Esophagus squamous epithelium (tissue), 5 donors: ENCODE measurements at regions not wholly inside any gene's neighbourhood (a gene's known extent, or its start where the extent isn't known, plus 50 kb on each side); places are given as distances from the start of the nearest gene placed in this dataset.

Experiments
- DNase-seq: peaks from one replicate; lab custom pipeline; 2025; lab: John Stamatoyannopoulos, UW
- H3K27ac ChIP-seq, 4 donors: fragments of 200-600 bp; sonication (generic); one replicate each; pipeline ENCODE4 v1.5.1; 2016 to 2019; ENCODE audit warnings: mild to moderate bottlenecking in 1 of 4
- H3K27me3 ChIP-seq, 4 donors: fragments of 200-600 bp; sonication (generic); 1 replicate in 3 of 4; 2 replicates in 1 of 4; pipeline versions ENCODE4 v1.5.1 to v1.6.0; 2017 to 2021; ENCODE audit warnings: antibody characterized with exemption in 1 of 4
- H3K36me3 ChIP-seq, 3 donors: fragments of 200-600 bp; sonication (generic); one replicate each; pipeline ENCODE4 v1.5.1; 2016 to 2019
- H3K4me1 ChIP-seq, 3 donors: fragments of 200-600 bp; sonication (generic); one replicate each; pipeline ENCODE4 v1.5.1; 2017 to 2019
- H3K4me3 ChIP-seq, 4 donors: fragments of 200-600 bp; sonication (generic); 1 replicate in 3 of 4; 2 replicates in 1 of 4; pipeline ENCODE4 v1.5.1; 2016 to 2019; ENCODE audit warnings: mild to moderate bottlenecking in 2 of 4, moderate library complexity in 1 of 4
- H3K9me3 ChIP-seq, 3 donors: fragments of 200-600 bp; sonication (generic); one replicate each; pipeline ENCODE4 v1.5.1; 2016 to 2019
- CTCF ChIP-seq, 6 experiments: fragments of 450-650 bp in 4 of 6; fragments of 200-600 bp in 2 of 6; sonication (generic) in 2 of 6; IDR thresholded peaks; one replicate each; pipeline ENCODE4 v1.5.1; 2016 to 2019; ENCODE audit warnings: antibody characterized with exemption in 6 of 6, mild to moderate bottlenecking in 4 of 6, moderate library complexity in 4 of 6
- POLR2A ChIP-seq, 4 donors: fragments of 450-650 bp; IDR thresholded peaks; one replicate each; pipeline ENCODE4 v1.6.1; 2017; ENCODE audit warnings: antibody characterized with exemption in 4 of 4, mild to moderate bottlenecking in 4 of 4, moderate library complexity in 3 of 4
- WGBS, 2 donors: methylation state at CpG; one replicate each; pipeline ENCODE4 v1.1.5; 2018; 5-methylcytosine and 5-hydroxymethylcytosine counted together
- intact Hi-C: fragments of 100-400 bp; cut with DNase I; formaldehyde crosslinking; loops from one replicate; pipeline ENCODE4 v1.15.0; 2022
- donor health status: DM: yes; HTN: yes; CAD: no.

- no peak for TF ChIP-seq POLR2A (IDR thresholded peaks at IDR 0.05)
- no peak for TF ChIP-seq CTCF (IDR thresholded peaks at IDR 0.05)
- WGBS, 2 donors: 88 to 92% methylated on average over 9 of the region's 9 CpGs
- no peaks in the 10 kb centered on the region for H3K4me1 ChIP-seq
- H3K4me3 ChIP-seq: no peak overlapping the region
- peaks cover 0 to 16% (median 0%) of the 10 kb centered on the region in 3 donors for H3K9me3 ChIP-seq
- no peak for DNase-seq
- H3K27ac ChIP-seq: no peak overlapping the region
- no peaks in the 10 kb centered on the region for H3K27me3 ChIP-seq
- intact Hi-C loops: no loop called here
- H3K36me3 ChIP-seq: no peaks in the 10 kb centered on the region
Measured at GRCh38 chr4:43410636-43411035, 518.1 kb downstream of the GRXCR1 start.

- H3K9me3 ChIP-seq: peaks cover 0 to 16% (median 0%) of the 10 kb centered on the region in 3 donors
- no peak overlapping the region for H3K27ac ChIP-seq
- intact Hi-C loops: no loop called here
- H3K27me3 ChIP-seq: no peaks in the 10 kb centered on the region
- no peak for DNase-seq
- no peak overlapping the region for H3K4me3 ChIP-seq
- no peaks in the 10 kb centered on the region for H3K36me3 ChIP-seq
- TF ChIP-seq POLR2A (IDR thresholded peaks at IDR 0.05) (no peak), CTCF (IDR thresholded peaks at IDR 0.05) (no peak)
- H3K4me1 ChIP-seq: no peaks in the 10 kb centered on the region
Measured at GRCh38 chr4:43411226-43411625, 518.7 kb downstream of the GRXCR1 start.

- Histone ChIP-seq H3K27me3 (no peaks in the 10 kb centered on the region), H3K4me1 (no peaks in the 10 kb centered on the region), H3K4me3 (no peak overlapping the region), H3K36me3 (no peaks in the 10 kb centered on the region), H3K9me3 (peaks cover 0 to 3% (median 0%) of the 10 kb centered on the region in 3 donors), H3K27ac (no peak overlapping the region)
- intact Hi-C loops: no loop called here
- DNase-seq: no peak
- 39 to 42% methylated on average over 1 of the region's 1 CpG for WGBS, 2 donors
- TF ChIP-seq CTCF (IDR thresholded peaks at IDR 0.05) (no peak), POLR2A (IDR thresholded peaks at IDR 0.05) (no peak)
Measured at GRCh38 chr4:43423276-43423675, 530.8 kb downstream of the GRXCR1 start.

- 56 to 62% methylated on average over 1 of the region's 1 CpG for WGBS, 2 donors
- no peak overlapping the region for H3K4me3 ChIP-seq
- H3K27me3 ChIP-seq: no peaks in the 10 kb centered on the region
- H3K36me3 ChIP-seq: no peaks in the 10 kb centered on the region
- no peak for TF ChIP-seq CTCF (IDR thresholded peaks at IDR 0.05)
- TF ChIP-seq POLR2A (IDR thresholded peaks at IDR 0.05): no peak
- intact Hi-C loops: no loop called here
- peaks cover 0 to 3% (median 0%) of the 10 kb centered on the region in 3 donors for H3K9me3 ChIP-seq
- no peak overlapping the region for H3K27ac ChIP-seq
- H3K4me1 ChIP-seq: no peaks in the 10 kb centered on the region
- DNase-seq: no peak
Measured at GRCh38 chr4:43425206-43425605, 532.7 kb downstream of the GRXCR1 start.

GRCh38 chr4:43435291-43435690, 542.8 kb downstream of the GRXCR1 start:
- Histone ChIP-seq H3K27me3 (no peaks in the 10 kb centered on the region), H3K36me3 (no peaks in the 10 kb centered on the region), H3K4me3 (no peak overlapping the region), H3K4me1 (no peaks in the 10 kb centered on the region), H3K9me3 (peaks cover 0 to 8% (median 0%) of the 10 kb centered on the region in 3 donors), H3K27ac (no peak overlapping the region)
- 44 to 54% methylated on average over 1 of the region's 1 CpG for WGBS, 2 donors
- intact Hi-C loops: no loop called here
- DNase-seq: no peak
- TF ChIP-seq POLR2A (IDR thresholded peaks at IDR 0.05) (no peak), CTCF (IDR thresholded peaks at IDR 0.05) (no peak)
